ENCODE measurements at regions not wholly inside any gene's neighbourhood (a gene's known extent, or its start where the extent isn't known, plus 50 kb on each side); places are given as distances from the start of the nearest gene placed in this dataset.

DNA sequence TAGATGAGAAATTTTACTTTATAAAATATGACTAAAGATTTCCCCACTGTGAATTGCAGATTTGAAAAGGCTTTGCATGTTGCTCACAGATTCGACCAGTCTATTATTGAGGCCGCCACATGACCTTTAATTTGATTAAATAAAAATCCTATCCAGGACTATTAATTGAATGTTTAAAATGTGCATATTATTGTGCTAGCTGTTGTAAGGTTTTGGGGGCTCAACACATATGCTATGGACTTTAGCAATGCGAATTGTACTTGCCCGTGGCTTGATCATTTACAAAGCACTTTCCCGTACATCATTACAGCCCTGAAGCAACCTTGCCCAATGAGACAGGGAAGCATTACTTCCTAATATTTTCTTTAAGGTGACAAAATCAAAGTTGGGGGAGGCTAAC, 243.0 kb downstream of the ACTR3B start:
- POLR2A ChIA-PET = no interaction called here
- Histone ChIP-seq H2AFZ (ENCODE audit: low read length) (no peak overlapping the region), H3K4me2 (ENCODE audit: low read depth, low read length) (no peak overlapping the region), H3K4me3 (replicated peaks in 1 of 3; ENCODE audit: insufficient read depth in 1 of 3, low read depth in 2 of 3, low read length in 3 of 3) (no peak overlapping the region), H3K27ac (ENCODE audit: extremely low read length, insufficient read depth, low read length) (no peak overlapping the region), H3K9me3 (ENCODE audit: low read length) (peaks cover 18% of the 10 kb centered on the region), H3K36me3 (replicated peaks in 1 of 2; ENCODE audit: control insufficient read depth in 1 of 2, insufficient read depth in 2 of 2, low read length in 2 of 2) (no peaks in the 10 kb centered on the region), H3K9ac (ENCODE audit: insufficient read depth, low read depth, low read length) (no peak overlapping the region), H3K4me1 (ENCODE audit: insufficient read depth, low read length) (no peaks in the 10 kb centered on the region), H3K27me3 (ENCODE audit: control insufficient read depth in 1 of 2, insufficient read depth in 2 of 2, low read length in 2 of 2) (peaks cover 0 to 31% of the 10 kb centered on the region in 2 experiments; a peak in 3 of 5 replicates), H4K20me1 (ENCODE audit: insufficient read depth, low read length) (no peaks in the 10 kb centered on the region), H3K79me2 (ENCODE audit: insufficient read depth, low read length) (no peaks in the 10 kb centered on the region)
- WGBS (ENCODE audit: low lambda C conversion rate) = 21% methylated on average over 5 of the region's 5 CpGs
- ATAC-seq (no peak), FAIRE-seq (no peak), DNase-seq (ENCODE audit: low spot score) (no peak)
- in situ Hi-C loops (cut with HindIII; ENCODE audit: extremely low pct_ligation_motif_present, low pct_unique_long_range_greater_than_20kb) = no loop called here
- CTCF ChIA-PET (ENCODE audit: low intra/inter-chr PET ratio, low total read pairs) = no interaction called here
- BruUV-seq (replicated peaks) = no TSS peak
- TF ChIP-seq JUN (CRISPR knock-in tag; IDR thresholded peaks at IDR 0.05) = no peak
- TF ChIP-seq FOXO1 (CRISPR knock-in tag; IDR thresholded peaks at IDR 0.05) = no peak
- no peak for TF ChIP-seq KLF9 (CRISPR knock-in tag; IDR thresholded peaks at IDR 0.05; ENCODE audit: low read depth)
- no peak for TF ChIP-seq ZNF446 (CRISPR knock-in tag; IDR thresholded peaks at IDR 0.05)
- no peak for TF ChIP-seq WIZ (CRISPR knock-in tag; IDR thresholded peaks at IDR 0.05)
- TF ChIP-seq MAFG (CRISPR knock-in tag; IDR thresholded peaks at IDR 0.05) = no peak
- no peak for TF ChIP-seq AKAP8 (CRISPR knock-in tag; IDR thresholded peaks at IDR 0.05)
- no peak for TF ChIP-seq FOSL1 (CRISPR knock-in tag; IDR thresholded peaks at IDR 0.05; ENCODE audit: borderline replicate concordance)
- intact Hi-C loops (cut with micrococcal nuclease; ENCODE audit: unreplicated experiment) = no loop called here

GRCh38 chr7:153004341-153004740, 244.8 kb downstream of the ACTR3B start:
- H3K4me1 ChIP-seq (ENCODE audit: insufficient read depth, low read length) = no peaks in the 10 kb centered on the region
- in situ Hi-C loops (cut with HindIII; ENCODE audit: extremely low pct_ligation_motif_present, low pct_unique_long_range_greater_than_20kb) = no loop called here
- H3K4me3 ChIP-seq (replicated peaks in 1 of 3; ENCODE audit: insufficient read depth in 1 of 3, low read depth in 2 of 3, low read length in 3 of 3) = no peak overlapping the region
- no peak overlapping the region for H2AFZ ChIP-seq (ENCODE audit: low read length)
- H3K9me3 ChIP-seq (ENCODE audit: low read length) = peaks cover 18% of the 10 kb centered on the region
- H3K9ac ChIP-seq (ENCODE audit: insufficient read depth, low read depth, low read length) = no peak overlapping the region
- H3K27ac ChIP-seq (ENCODE audit: extremely low read length, insufficient read depth, low read length) = no peak overlapping the region
- H3K79me2 ChIP-seq (ENCODE audit: insufficient read depth, low read length) = no peaks in the 10 kb centered on the region
- ATAC-seq = no peak
- no peaks in the 10 kb centered on the region for H4K20me1 ChIP-seq (ENCODE audit: insufficient read depth, low read length)
- intact Hi-C loops (cut with micrococcal nuclease; ENCODE audit: unreplicated experiment) = no loop called here
- DNase-seq (ENCODE audit: low spot score) = no peak
- BruUV-seq (replicated peaks) = no TSS peak
- ChIA-PET CTCF (ENCODE audit: low intra/inter-chr PET ratio, low total read pairs) (no interaction called here), POLR2A (no interaction called here)
- H3K27me3 ChIP-seq (ENCODE audit: control insufficient read depth in 1 of 2, insufficient read depth in 2 of 2, low read length in 2 of 2) = peaks cover 2 to 41% of the 10 kb centered on the region in 2 experiments; a peak in 4 of 5 replicates
- WGBS (ENCODE audit: low lambda C conversion rate) = 43% methylated on average over 11 of the region's 14 CpGs
- H3K36me3 ChIP-seq (replicated peaks in 1 of 2; ENCODE audit: control insufficient read depth in 1 of 2, insufficient read depth in 2 of 2, low read length in 2 of 2) = no peaks in the 10 kb centered on the region
- H3K4me2 ChIP-seq (ENCODE audit: low read depth, low read length) = no peak overlapping the region
- FAIRE-seq = no peak
- TF ChIP-seq, protein P1, sequence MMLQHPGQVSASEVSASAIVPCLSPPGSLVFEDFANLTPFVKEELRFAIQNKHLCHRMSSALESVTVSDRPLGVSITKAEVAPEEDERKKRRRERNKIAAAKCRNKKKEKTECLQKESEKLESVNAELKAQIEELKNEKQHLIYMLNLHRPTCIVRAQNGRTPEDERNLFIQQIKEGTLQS (CRISPR knock-in tag; IDR thresholded peaks at IDR 0.05) = no peak
- TF ChIP-seq PLSCR1 (CRISPR knock-in tag; IDR thresholded peaks at IDR 0.05; ENCODE audit: borderline replicate concordance) (no peak), ZNF816 (CRISPR knock-in tag; IDR thresholded peaks at IDR 0.05; ENCODE audit: borderline replicate concordance) (no peak), TBP (CRISPR knock-in tag; IDR thresholded peaks at IDR 0.05) (no peak), CBX2 (IDR thresholded peaks at IDR 0.05; ENCODE audit: low read depth, low read length) (no peak), CBX2 (CRISPR knock-in tag; IDR thresholded peaks at IDR 0.05; ENCODE audit: low read depth) (no peak), ZBTB21 (CRISPR knock-in tag; IDR thresholded peaks at IDR 0.05) (no peak), SRY (CRISPR knock-in tag; IDR thresholded peaks at IDR 0.05) (no peak)
- TF ChIP-seq, protein P2, sequence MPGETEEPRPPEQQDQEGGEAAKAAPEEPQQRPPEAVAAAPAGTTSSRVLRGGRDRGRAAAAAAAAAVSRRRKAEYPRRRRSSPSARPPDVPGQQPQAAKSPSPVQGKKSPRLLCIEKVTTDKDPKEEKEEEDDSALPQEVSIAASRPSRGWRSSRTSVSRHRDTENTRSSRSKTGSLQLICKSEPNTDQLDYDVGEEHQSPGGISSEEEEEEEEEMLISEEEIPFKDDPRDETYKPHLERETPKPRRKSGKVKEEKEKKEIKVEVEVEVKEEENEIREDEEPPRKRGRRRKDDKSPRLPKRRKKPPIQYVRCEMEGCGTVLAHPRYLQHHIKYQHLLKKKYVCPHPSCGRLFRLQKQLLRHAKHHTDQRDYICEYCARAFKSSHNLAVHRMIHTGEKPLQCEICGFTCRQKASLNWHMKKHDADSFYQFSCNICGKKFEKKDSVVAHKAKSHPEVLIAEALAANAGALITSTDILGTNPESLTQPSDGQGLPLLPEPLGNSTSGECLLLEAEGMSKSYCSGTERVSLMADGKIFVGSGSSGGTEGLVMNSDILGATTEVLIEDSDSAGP (CRISPR knock-in tag; IDR thresholded peaks at IDR 0.05; ENCODE audit: borderline replicate concordance) = no peak
- TF ChIP-seq, protein P3, sequence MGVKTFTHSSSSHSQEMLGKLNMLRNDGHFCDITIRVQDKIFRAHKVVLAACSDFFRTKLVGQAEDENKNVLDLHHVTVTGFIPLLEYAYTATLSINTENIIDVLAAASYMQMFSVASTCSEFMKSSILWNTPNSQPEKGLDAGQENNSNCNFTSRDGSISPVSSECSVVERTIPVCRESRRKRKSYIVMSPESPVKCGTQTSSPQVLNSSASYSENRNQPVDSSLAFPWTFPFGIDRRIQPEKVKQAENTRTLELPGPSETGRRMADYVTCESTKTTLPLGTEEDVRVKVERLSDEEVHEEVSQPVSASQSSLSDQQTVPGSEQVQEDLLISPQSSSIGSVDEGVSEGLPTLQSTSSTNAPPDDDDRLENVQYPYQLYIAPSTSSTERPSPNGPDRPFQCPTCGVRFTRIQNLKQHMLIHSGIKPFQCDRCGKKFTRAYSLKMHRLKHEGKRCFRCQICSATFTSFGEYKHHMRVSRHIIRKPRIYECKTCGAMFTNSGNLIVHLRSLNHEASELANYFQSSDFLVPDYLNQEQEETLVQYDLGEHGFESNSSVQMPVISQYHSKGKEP (CRISPR knock-in tag; IDR thresholded peaks at IDR 0.05) = no peak
